CD4-positive, alpha-beta memory T cell (primary cell): ENCODE measurements at regions not wholly inside any gene's neighbourhood (a gene's known extent, or its start where the extent isn't known, plus 50 kb on each side); places are given as distances from the start of the nearest gene placed in this dataset.
"Not testable (repeated sequence)": the region's sequence is repeated elsewhere in the genome, so short reads cannot be mapped to it uniquely, and the experiment has no call there.

ENCODE experiments used
- CTCF ChIA-PET: fragments of 350-600 bp; sonication (Branson Sonifier 250); formaldehyde crosslinking; loops from one replicate; lab custom pipeline; 2021; ENCODE audit warnings: inconsistent platforms; ENCODE audit not compliant: partially characterized antibody; lab: Charles Lee
- POLR2A ChIA-PET: fragments of 350-600 bp; sonication (Branson Sonifier 250); formaldehyde crosslinking; loops from one replicate; lab custom pipeline; 2021; ENCODE audit not compliant: partially characterized antibody; lab: Charles Lee
- DNase-seq, 5 donors: peaks; one replicate each; pipeline versions ENCODE4 v3.0.0 to v3.0.0-alpha.2; 2020 to 2022; ENCODE audit warnings: mixed read lengths in 1 of 5
- H3K27ac ChIP-seq: one replicate; pipeline ENCODE4 v1.7.0; 2013; ENCODE audit warnings: low read depth, low read length
- H3K27me3 ChIP-seq: 2 replicates; pipeline ENCODE4 v1.7.0; 2013; ENCODE audit warnings: mild to moderate bottlenecking, low read length, moderate library complexity; ENCODE audit not compliant: insufficient read depth
- H3K36me3 ChIP-seq: 2 replicates; pipeline ENCODE4 v1.7.0; 2013; ENCODE audit warnings: mild to moderate bottlenecking, low read length, moderate library complexity; ENCODE audit not compliant: insufficient read depth
- H3K4me1 ChIP-seq: 2 replicates; pipeline ENCODE4 v1.7.0; 2013; ENCODE audit warnings: mild to moderate bottlenecking, low read length, moderate library complexity; ENCODE audit not compliant: insufficient read depth
- H3K4me3 ChIP-seq, 2 donors: one replicate each; pipeline ENCODE4 v1.7.0; 2013; ENCODE audit warnings: low read length in 2 of 2, mild to moderate bottlenecking in 1 of 2
- H3K9me3 ChIP-seq, 2 donors: one replicate each; pipeline ENCODE4 v1.7.0; 2013; ENCODE audit warnings: low read length in 2 of 2, control low read depth in 1 of 2; ENCODE audit not compliant: control insufficient read depth in 1 of 2
- H3K27ac Mint-ChIP-seq, 7 donors: one replicate each; pipeline ENCODE4 v1.8.0; 2020 to 2021; ENCODE audit warnings: mixed read lengths in 7 of 7, mild to moderate bottlenecking in 6 of 7, inconsistent platforms in 3 of 7, moderate library complexity in 3 of 7
- H3K27me3 Mint-ChIP-seq, 2 donors: one replicate each; pipeline ENCODE4 v1.8.0; 2020 to 2021; ENCODE audit warnings: mixed read lengths in 2 of 2
- H3K36me3 Mint-ChIP-seq, 2 donors: one replicate each; pipeline ENCODE4 v1.8.0; 2020 to 2021; ENCODE audit warnings: mixed read lengths in 2 of 2, inconsistent platforms in 1 of 2, mild to moderate bottlenecking in 1 of 2
- H3K4me1 Mint-ChIP-seq, 4 donors: one replicate each; pipeline ENCODE4 v1.8.0; 2020 to 2021; ENCODE audit warnings: mixed read lengths in 4 of 4, mild to moderate bottlenecking in 1 of 4
- H3K4me3 Mint-ChIP-seq, 8 donors: one replicate each; pipeline ENCODE4 v1.8.0; 2020 to 2021; ENCODE audit warnings: mixed read lengths in 8 of 8, mild to moderate bottlenecking in 7 of 8, moderate library complexity in 6 of 8, inconsistent platforms in 3 of 8
- H3K9me3 Mint-ChIP-seq, 8 donors: one replicate each; pipeline ENCODE4 v1.8.0; 2020 to 2021; ENCODE audit warnings: mixed read lengths in 8 of 8, mild to moderate bottlenecking in 5 of 8, inconsistent platforms in 3 of 8, moderate library complexity in 1 of 8
- intact Hi-C: fragments of 100-400 bp; cut with micrococcal nuclease; formaldehyde crosslinking; loops from one replicate; pipeline ENCODE4 v1.15.1; 2023

DNA sequence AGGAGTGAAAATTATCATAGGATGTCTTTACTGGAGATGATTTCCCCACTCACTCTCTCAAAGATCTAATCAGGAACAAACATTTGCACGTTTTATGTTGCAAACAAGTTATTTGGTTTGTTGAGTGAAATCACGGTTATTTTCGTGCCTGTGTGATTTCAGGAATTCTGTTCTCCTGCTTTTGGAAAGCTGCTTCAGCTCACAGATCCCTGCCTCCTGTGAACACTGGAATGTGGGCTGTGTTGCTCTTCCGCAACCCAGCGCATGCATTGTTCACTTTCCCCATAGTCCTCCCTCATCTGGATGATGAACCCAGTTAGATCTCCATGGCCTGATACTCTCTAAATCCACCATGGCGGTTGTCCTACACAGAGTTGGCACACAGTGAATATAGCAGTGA lies 91.0 kb downstream of the PLEKHG1 start:
- H3K27ac Mint-ChIP-seq, result no peak overlapping the region
- no peaks in the 10 kb centered on the region for H3K27me3 Mint-ChIP-seq
- no peaks in the 10 kb centered on the region for H3K36me3 Mint-ChIP-seq
- H3K27me3 ChIP-seq, result no peaks in the 10 kb centered on the region
- no peaks in the 10 kb centered on the region for H3K4me1 ChIP-seq
- H3K4me3 ChIP-seq, result no peak overlapping the region
- H3K4me3 Mint-ChIP-seq, result no peak overlapping the region
- DNase-seq, result no peak
- no peaks in the 10 kb centered on the region for H3K9me3 ChIP-seq
- intact Hi-C loops, result no loop called here
- H3K27ac ChIP-seq, result no peak overlapping the region
- H3K36me3 ChIP-seq, result no peaks in the 10 kb centered on the region
- no peaks in the 10 kb centered on the region for H3K9me3 Mint-ChIP-seq
- POLR2A ChIA-PET, result no interaction called here
- H3K4me1 Mint-ChIP-seq, result no peaks in the 10 kb centered on the region
- CTCF ChIA-PET, result interaction anchor here (1.2 kb wide), 1 partner anchor 273 kb away, joined by 4 read pairs; no protein-coding TSS in a partner anchor

DNA sequence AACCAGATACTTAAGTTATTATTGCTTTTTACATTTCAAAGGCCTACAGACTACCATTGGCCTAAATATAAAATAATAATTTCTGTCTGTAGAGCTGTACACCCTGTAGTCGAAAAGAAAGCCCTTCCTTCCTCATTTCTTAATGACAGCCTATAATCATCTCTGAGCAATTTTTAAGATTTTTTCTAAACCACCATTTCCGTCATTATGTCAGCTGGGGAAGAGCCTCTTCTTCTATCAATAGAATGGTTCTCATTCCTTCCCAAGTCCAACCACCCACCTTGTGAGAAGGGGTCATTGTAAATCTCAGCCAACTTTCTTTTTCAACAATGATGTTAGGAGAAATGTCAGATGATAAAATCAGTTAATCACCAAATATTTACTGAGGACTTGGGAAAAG lies 91.8 kb downstream of the PLEKHG1 start:
- ChIA-PET CTCF (no interaction called here), POLR2A (no interaction called here)
- no peaks in the 10 kb centered on the region for H3K4me1 ChIP-seq
- DNase-seq, result no peak
- no peaks in the 10 kb centered on the region for H3K4me1 Mint-ChIP-seq
- H3K27ac ChIP-seq, result no peak overlapping the region
- no peaks in the 10 kb centered on the region for H3K9me3 ChIP-seq
- intact Hi-C loops, result no loop called here
- no peaks in the 10 kb centered on the region for H3K27me3 Mint-ChIP-seq
- no peaks in the 10 kb centered on the region for H3K36me3 Mint-ChIP-seq
- no peaks in the 10 kb centered on the region for H3K9me3 Mint-ChIP-seq
- H3K36me3 ChIP-seq, result no peaks in the 10 kb centered on the region
- H3K4me3 Mint-ChIP-seq, result no peak overlapping the region
- H3K27ac Mint-ChIP-seq, result no peak overlapping the region
- no peaks in the 10 kb centered on the region for H3K27me3 ChIP-seq
- H3K4me3 ChIP-seq, result no peak overlapping the region

DNA sequence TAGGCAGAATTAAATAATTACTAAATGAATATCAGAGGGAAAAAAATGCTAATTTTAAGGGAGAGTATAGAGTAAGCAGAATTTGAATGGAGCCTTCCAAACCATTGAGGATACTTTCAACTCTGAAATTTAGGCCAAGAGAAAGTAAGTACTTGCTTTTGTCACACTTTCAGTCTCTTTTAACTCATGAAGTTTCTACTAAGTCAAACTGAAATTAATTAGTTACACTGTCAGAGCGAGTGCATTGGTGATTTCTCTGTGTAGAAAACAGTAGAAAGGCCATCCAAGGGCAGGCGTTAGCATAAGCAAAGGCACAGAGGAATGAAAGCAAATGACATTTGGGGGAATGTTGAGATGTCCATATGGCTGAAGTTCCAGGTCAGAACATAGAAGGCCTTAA lies 92.9 kb downstream of the PLEKHG1 start:
- intact Hi-C loops, result no loop called here
- Mint-ChIP-seq H3K9me3 (no peaks in the 10 kb centered on the region), H3K27me3 (no peaks in the 10 kb centered on the region), H3K4me3 (no peak overlapping the region), H3K27ac (no peak overlapping the region), H3K4me1 (no peaks in the 10 kb centered on the region), H3K36me3 (no peaks in the 10 kb centered on the region)
- Histone ChIP-seq H3K27me3 (no peaks in the 10 kb centered on the region), H3K4me1 (no peaks in the 10 kb centered on the region), H3K27ac (no peak overlapping the region), H3K4me3 (no peak overlapping the region), H3K9me3 (no peaks in the 10 kb centered on the region), H3K36me3 (no peaks in the 10 kb centered on the region)
- no peak for DNase-seq
- CTCF ChIA-PET, result no interaction called here
- POLR2A ChIA-PET, result no interaction called here

DNA sequence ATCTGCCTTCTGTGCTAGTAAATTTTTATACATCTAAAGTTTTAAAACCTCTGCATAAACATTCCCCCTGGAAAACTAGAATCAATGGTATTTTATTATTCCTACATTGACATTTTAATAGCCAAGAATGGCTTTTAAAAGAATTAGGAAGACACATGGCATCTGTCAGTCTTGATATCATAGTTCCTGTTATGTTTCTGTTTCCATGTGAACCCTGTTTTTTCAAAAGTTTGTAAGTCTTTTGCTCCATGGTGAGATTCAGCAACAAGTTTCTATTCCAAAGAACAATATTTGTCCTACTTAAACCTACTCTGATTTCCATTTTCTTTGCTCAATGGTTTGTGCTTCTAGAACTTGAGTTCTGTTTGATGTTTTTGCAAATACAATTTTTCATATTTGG lies 95.2 kb downstream of the PLEKHG1 start:
- H3K27me3 ChIP-seq, result no peaks in the 10 kb centered on the region
- ChIA-PET CTCF (interaction anchor here (1.2 to 2.2 kb wide), 3 partner anchors 9 to 121 kb away, joined by 3 to 11 read pairs (median 3); no protein-coding TSS in a partner anchor), POLR2A (no interaction called here)
- Mint-ChIP-seq H3K27me3 (no peaks in the 10 kb centered on the region), H3K4me3 (no peak overlapping the region), H3K27ac (no peak overlapping the region), H3K9me3 (no peaks in the 10 kb centered on the region), H3K36me3 (no peaks in the 10 kb centered on the region), H3K4me1 (no peaks in the 10 kb centered on the region)
- no peaks in the 10 kb centered on the region for H3K4me1 ChIP-seq
- intact Hi-C loops, result no loop called here
- no peak overlapping the region for H3K4me3 ChIP-seq
- H3K36me3 ChIP-seq, result no peaks in the 10 kb centered on the region
- no peak for DNase-seq
- H3K27ac ChIP-seq, result no peak overlapping the region
- H3K9me3 ChIP-seq, result no peaks in the 10 kb centered on the region

DNA sequence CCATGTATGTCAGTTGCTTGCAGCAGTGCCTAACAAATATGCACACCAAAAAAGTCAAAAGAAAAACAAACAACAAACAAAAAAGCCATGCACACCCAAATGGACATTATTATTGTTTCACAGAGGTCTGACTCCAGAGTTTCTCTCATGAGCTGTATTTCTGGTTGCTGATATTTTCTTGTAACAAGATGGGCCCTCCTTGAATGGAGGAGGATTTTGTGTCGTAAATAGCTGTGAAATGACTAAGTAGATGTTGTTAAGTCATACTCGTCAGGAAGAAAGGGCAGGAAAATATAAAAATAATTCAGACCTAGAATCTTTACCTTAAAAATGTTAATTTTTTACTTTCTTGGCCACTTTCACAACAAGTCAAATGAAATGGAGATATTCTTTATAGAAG lies 96.0 kb downstream of the PLEKHG1 start:
- CTCF ChIA-PET, result interaction anchor here (1.5 to 2.2 kb wide), 2 partner anchors 10 to 34 kb away, joined by 3 to 11 read pairs; no protein-coding TSS in a partner anchor
- Mint-ChIP-seq H3K4me1 (no peaks in the 10 kb centered on the region), H3K4me3 (no peak overlapping the region), H3K27me3 (no peaks in the 10 kb centered on the region), H3K9me3 (no peaks in the 10 kb centered on the region), H3K36me3 (no peaks in the 10 kb centered on the region), H3K27ac (no peak overlapping the region)
- Histone ChIP-seq H3K9me3 (no peaks in the 10 kb centered on the region), H3K4me1 (no peaks in the 10 kb centered on the region), H3K4me3 (no peak overlapping the region), H3K27me3 (no peaks in the 10 kb centered on the region), H3K27ac (no peak overlapping the region), H3K36me3 (no peaks in the 10 kb centered on the region)
- no peak for DNase-seq
- POLR2A ChIA-PET, result no interaction called here
- intact Hi-C loops, result no loop called here

DNA sequence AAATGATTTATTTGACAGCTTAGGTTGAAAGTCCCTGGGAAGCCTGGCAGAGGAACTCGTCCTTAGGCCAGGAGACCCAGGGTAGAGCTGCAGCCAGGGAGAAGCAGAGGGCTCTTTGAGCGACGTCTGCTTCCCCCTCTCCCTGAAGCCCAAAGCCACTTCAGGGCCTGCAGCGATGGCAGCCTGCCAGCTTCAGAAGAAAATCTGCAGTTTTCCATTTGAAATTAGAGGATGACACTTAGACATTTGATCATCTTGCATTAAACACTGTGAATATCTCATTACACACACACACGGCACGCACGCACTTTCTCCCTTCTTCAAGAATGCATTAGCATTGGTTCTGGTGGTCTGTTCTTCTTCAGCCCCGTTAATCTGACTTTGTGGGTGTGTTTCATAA lies 96.5 kb downstream of the PLEKHG1 start:
- intact Hi-C loops, result no loop called here
- ChIA-PET POLR2A (no interaction called here), CTCF (interaction anchor here (1.5 to 2.2 kb wide), 2 partner anchors 10 to 34 kb away, joined by 3 to 11 read pairs; no protein-coding TSS in a partner anchor)
- H3K4me3 Mint-ChIP-seq, result no peak overlapping the region
- Histone ChIP-seq H3K36me3 (no peaks in the 10 kb centered on the region), H3K4me1 (no peaks in the 10 kb centered on the region), H3K27me3 (no peaks in the 10 kb centered on the region), H3K27ac (no peak overlapping the region), H3K4me3 (no peak overlapping the region), H3K9me3 (no peaks in the 10 kb centered on the region)
- no peaks in the 10 kb centered on the region for H3K36me3 Mint-ChIP-seq
- no peaks in the 10 kb centered on the region for H3K27me3 Mint-ChIP-seq
- H3K27ac Mint-ChIP-seq, result no peak overlapping the region
- H3K4me1 Mint-ChIP-seq, result no peaks in the 10 kb centered on the region
- no peak for DNase-seq
- no peaks in the 10 kb centered on the region for H3K9me3 Mint-ChIP-seq

DNA sequence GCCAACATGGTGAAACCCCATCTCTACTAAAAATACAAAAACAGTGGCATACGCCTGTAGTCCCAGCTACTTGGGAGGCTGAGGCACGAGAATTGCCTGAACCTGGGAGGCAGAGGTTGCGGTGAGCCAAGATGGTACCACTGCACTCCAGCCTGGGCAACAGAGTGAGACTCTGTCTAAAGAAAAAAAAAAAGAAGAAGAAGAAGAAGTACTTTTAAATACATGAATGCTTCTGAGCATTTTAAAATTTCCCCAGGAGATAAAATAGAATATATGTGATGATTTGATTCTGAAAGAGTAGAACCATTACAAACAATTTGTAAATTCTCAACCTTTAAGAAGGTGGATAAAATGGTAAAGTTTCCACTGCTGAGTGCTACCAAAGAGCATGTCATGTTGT lies 97.2 kb downstream of the PLEKHG1 start:
- POLR2A ChIA-PET, H3K4me3 ChIP-seq, H3K27ac Mint-ChIP-seq, H3K9me3 ChIP-seq, H3K27ac ChIP-seq, DNase-seq, intact Hi-C loops, H3K4me1 ChIP-seq, H3K4me1 Mint-ChIP-seq, H3K36me3 Mint-ChIP-seq, H3K36me3 ChIP-seq, H3K27me3 ChIP-seq, H3K27me3 Mint-ChIP-seq, H3K9me3 Mint-ChIP-seq, H3K4me3 Mint-ChIP-seq: not testable (repeated sequence)
- CTCF ChIA-PET, result interaction anchor here (0.5 kb wide), 1 partner anchor 25 kb away, joined by 3 read pairs; no protein-coding TSS in a partner anchor

DNA sequence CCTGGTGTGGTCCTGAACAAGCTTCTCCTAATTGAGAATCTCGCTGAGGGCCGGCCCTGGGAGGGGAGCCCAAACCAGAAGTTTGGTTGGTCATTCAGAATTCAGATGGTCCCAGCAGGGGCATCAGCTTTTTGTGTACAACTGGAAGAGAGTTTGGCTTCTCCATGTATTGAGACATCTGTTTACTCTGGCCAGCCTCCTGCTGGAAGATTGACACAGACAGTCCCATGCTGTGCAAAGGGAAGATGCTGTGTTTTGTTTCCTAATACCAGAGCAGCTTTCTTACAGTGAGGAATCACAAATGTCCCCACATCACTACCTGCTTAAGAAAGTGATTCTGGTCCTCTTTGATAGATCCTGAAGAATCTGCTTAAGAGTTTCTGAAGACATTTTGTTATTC lies 97.8 kb downstream of the PLEKHG1 start:
- Mint-ChIP-seq H3K27ac (no peak overlapping the region), H3K9me3 (no peaks in the 10 kb centered on the region), H3K36me3 (no peaks in the 10 kb centered on the region), H3K27me3 (no peaks in the 10 kb centered on the region), H3K4me3 (no peak overlapping the region), H3K4me1 (no peaks in the 10 kb centered on the region)
- Histone ChIP-seq H3K4me3 (no peak overlapping the region), H3K36me3 (no peaks in the 10 kb centered on the region), H3K27me3 (no peaks in the 10 kb centered on the region), H3K9me3 (no peaks in the 10 kb centered on the region), H3K27ac (no peak overlapping the region), H3K4me1 (no peaks in the 10 kb centered on the region)
- CTCF ChIA-PET, result no interaction called here
- POLR2A ChIA-PET, result no interaction called here
- intact Hi-C loops, result no loop called here
- no peak for DNase-seq
